Activated CD8-positive, alpha-beta T cell treated with anti-CD3 and anti-CD28 coated beads, Interleukin-2, amount 10 ng/mL, durations not matched to agents 7 days and 5 days (primary cell): ENCODE measurements at regions not wholly inside any gene's neighbourhood (a gene's known extent, or its start where the extent isn't known, plus 50 kb on each side); places are given as distances from the start of the nearest gene placed in this dataset.

Experiments
- ATAC-seq: fragments of 150-1000 bp; cut with Tn5 transposase; one replicate; pipeline ENCODE4 v1.10.0; 2021; ENCODE audit warnings: moderate library complexity
- CTCF ChIA-PET: fragments of 350-600 bp; sonication (Branson Sonifier 250); formaldehyde crosslinking; loops from one replicate; lab custom pipeline; 2021; ENCODE audit warnings: antibody characterized with exemption; lab: Charles Lee
- POLR2A ChIA-PET: fragments of 350-600 bp; sonication (Branson Sonifier 250); formaldehyde crosslinking; loops from one replicate; lab custom pipeline; 2021; ENCODE audit warnings: antibody characterized with exemption; lab: Charles Lee
- DNase-seq: peaks from one replicate; pipeline ENCODE4 v3.0.0-alpha.2; 2020
- H3K27ac Mint-ChIP-seq: one replicate; pipeline ENCODE4 v1.8.0; 2021; ENCODE audit warnings: mild to moderate bottlenecking, mixed read lengths
- H3K27me3 Mint-ChIP-seq: one replicate; pipeline ENCODE4 v1.8.0; 2021; ENCODE audit warnings: low read depth, mixed read lengths
- H3K36me3 Mint-ChIP-seq: one replicate; pipeline ENCODE4 v1.8.0; 2021; ENCODE audit warnings: low read depth, mixed read lengths
- H3K4me1 Mint-ChIP-seq: one replicate; pipeline ENCODE4 v1.8.0; 2021; ENCODE audit warnings: low read depth, mixed read lengths
- H3K4me3 Mint-ChIP-seq: one replicate; pipeline ENCODE4 v1.8.0; 2021; ENCODE audit warnings: mild to moderate bottlenecking, mixed read lengths
- H3K9me3 Mint-ChIP-seq: one replicate; pipeline ENCODE4 v1.8.0; 2022; ENCODE audit warnings: mixed read lengths; ENCODE audit not compliant: insufficient read depth

DNA sequence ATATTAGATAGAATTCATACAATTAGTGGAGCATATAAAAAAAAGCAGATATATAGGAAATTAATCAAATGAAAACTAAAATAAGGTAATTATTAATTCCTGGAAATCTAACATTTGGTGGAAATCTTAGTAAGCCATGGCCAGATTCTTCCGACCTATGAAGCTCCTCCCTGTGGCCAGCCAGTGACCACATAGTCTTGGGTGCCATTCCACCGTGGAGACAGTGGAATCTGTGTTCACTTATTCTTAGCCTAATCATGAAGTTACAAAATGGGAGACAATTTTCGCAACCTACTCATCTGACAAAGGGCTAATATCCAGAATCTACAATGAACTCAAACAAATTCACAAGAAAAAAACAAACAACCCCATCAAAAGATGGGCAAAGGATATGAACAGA lies 241.9 kb upstream of the FLRT2 start:
- ChIA-PET POLR2A (no interaction called here), CTCF (no interaction called here)
- no peak overlapping the region for H3K27ac Mint-ChIP-seq
- H3K4me3 Mint-ChIP-seq = no peak overlapping the region
- H3K27me3 Mint-ChIP-seq = no peaks in the 10 kb centered on the region
- DNase-seq (no peak), ATAC-seq (no peak)
- H3K9me3 Mint-ChIP-seq = peaks cover 5% of the 10 kb centered on the region
- no peaks in the 10 kb centered on the region for H3K36me3 Mint-ChIP-seq
- H3K4me1 Mint-ChIP-seq = no peaks in the 10 kb centered on the region

- no peak overlapping the region for H3K27ac Mint-ChIP-seq
- ATAC-seq = no peak
- H3K27me3 Mint-ChIP-seq = no peaks in the 10 kb centered on the region
- no peaks in the 10 kb centered on the region for H3K4me1 Mint-ChIP-seq
- no peaks in the 10 kb centered on the region for H3K36me3 Mint-ChIP-seq
- peaks cover 5% of the 10 kb centered on the region for H3K9me3 Mint-ChIP-seq
- CTCF ChIA-PET = no interaction called here
- POLR2A ChIA-PET = no interaction called here
- no peak for DNase-seq
- no peak overlapping the region for H3K4me3 Mint-ChIP-seq
These were observed 238.2 kb upstream of the FLRT2 start for GRCh38 chr14:85291731-85292130.

- no peak for DNase-seq
- H3K27ac Mint-ChIP-seq = no peak overlapping the region
- no peak for ATAC-seq
- no peaks in the 10 kb centered on the region for H3K9me3 Mint-ChIP-seq
- no peaks in the 10 kb centered on the region for H3K27me3 Mint-ChIP-seq
- ChIA-PET CTCF (no interaction called here), POLR2A (no interaction called here)
- H3K4me1 Mint-ChIP-seq = no peaks in the 10 kb centered on the region
- no peaks in the 10 kb centered on the region for H3K36me3 Mint-ChIP-seq
- no peak overlapping the region for H3K4me3 Mint-ChIP-seq
These were observed 236.2 kb upstream of the FLRT2 start for GRCh38 chr14:85293612-85294234.

GRCh38 chr14:85295318-85295717 lies 234.6 kb upstream of the FLRT2 start:
- ATAC-seq = no peak
- CTCF ChIA-PET = no interaction called here
- Mint-ChIP-seq H3K4me1 (no peaks in the 10 kb centered on the region), H3K36me3 (no peaks in the 10 kb centered on the region), H3K9me3 (no peaks in the 10 kb centered on the region), H3K27me3 (no peaks in the 10 kb centered on the region), H3K27ac (no peak overlapping the region), H3K4me3 (no peak overlapping the region)
- DNase-seq = no peak
- POLR2A ChIA-PET = no interaction called here

GRCh38 chr14:85296456-85297210 lies 233.3 kb upstream of the FLRT2 start:
- ChIA-PET POLR2A (no interaction called here), CTCF (no interaction called here)
- no peak overlapping the region for H3K27ac Mint-ChIP-seq
- no peaks in the 10 kb centered on the region for H3K27me3 Mint-ChIP-seq
- H3K36me3 Mint-ChIP-seq = no peaks in the 10 kb centered on the region
- H3K4me3 Mint-ChIP-seq = no peak overlapping the region
- no peaks in the 10 kb centered on the region for H3K9me3 Mint-ChIP-seq
- DNase-seq = no peak
- H3K4me1 Mint-ChIP-seq = no peaks in the 10 kb centered on the region
- no peak for ATAC-seq

DNA sequence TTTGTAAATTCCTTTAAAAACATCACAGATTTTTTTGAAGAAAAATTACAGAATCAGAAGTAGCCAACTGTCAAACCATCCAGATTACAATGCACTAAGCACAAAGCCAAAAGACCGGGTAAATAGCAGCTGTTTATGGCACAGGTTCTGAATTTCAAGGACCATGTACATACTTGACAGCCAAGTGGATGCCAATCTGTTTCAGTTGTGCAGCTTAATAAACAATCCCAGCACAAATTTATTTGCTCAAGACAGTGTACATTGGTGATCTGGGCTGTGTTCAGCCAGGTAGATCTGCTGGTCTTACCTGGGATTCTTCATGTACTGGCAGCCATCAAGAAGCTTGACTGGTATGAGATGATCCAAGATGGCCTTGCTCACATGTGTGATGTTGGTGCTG lies 229.8 kb upstream of the FLRT2 start:
- Mint-ChIP-seq H3K36me3 (no peaks in the 10 kb centered on the region), H3K4me1 (no peaks in the 10 kb centered on the region), H3K27ac (no peak overlapping the region), H3K4me3 (no peak overlapping the region), H3K9me3 (no peaks in the 10 kb centered on the region), H3K27me3 (no peaks in the 10 kb centered on the region)
- ChIA-PET POLR2A (no interaction called here), CTCF (no interaction called here)
- DNase-seq = no peak
- ATAC-seq = no peak

GRCh38 chr14:85301506-85301905 lies 228.4 kb upstream of the FLRT2 start:
- DNase-seq = no peak
- no peak overlapping the region for H3K4me3 Mint-ChIP-seq
- H3K4me1 Mint-ChIP-seq = no peaks in the 10 kb centered on the region
- no peak for ATAC-seq
- H3K27me3 Mint-ChIP-seq = no peaks in the 10 kb centered on the region
- H3K27ac Mint-ChIP-seq = no peak overlapping the region
- ChIA-PET CTCF (no interaction called here), POLR2A (no interaction called here)
- no peaks in the 10 kb centered on the region for H3K36me3 Mint-ChIP-seq
- no peaks in the 10 kb centered on the region for H3K9me3 Mint-ChIP-seq

- H3K9me3 Mint-ChIP-seq = no peaks in the 10 kb centered on the region
- CTCF ChIA-PET = no interaction called here
- POLR2A ChIA-PET = no interaction called here
These were observed 223.9 kb upstream of the FLRT2 start for GRCh38 chr14:85306024-85306423.

DNA sequence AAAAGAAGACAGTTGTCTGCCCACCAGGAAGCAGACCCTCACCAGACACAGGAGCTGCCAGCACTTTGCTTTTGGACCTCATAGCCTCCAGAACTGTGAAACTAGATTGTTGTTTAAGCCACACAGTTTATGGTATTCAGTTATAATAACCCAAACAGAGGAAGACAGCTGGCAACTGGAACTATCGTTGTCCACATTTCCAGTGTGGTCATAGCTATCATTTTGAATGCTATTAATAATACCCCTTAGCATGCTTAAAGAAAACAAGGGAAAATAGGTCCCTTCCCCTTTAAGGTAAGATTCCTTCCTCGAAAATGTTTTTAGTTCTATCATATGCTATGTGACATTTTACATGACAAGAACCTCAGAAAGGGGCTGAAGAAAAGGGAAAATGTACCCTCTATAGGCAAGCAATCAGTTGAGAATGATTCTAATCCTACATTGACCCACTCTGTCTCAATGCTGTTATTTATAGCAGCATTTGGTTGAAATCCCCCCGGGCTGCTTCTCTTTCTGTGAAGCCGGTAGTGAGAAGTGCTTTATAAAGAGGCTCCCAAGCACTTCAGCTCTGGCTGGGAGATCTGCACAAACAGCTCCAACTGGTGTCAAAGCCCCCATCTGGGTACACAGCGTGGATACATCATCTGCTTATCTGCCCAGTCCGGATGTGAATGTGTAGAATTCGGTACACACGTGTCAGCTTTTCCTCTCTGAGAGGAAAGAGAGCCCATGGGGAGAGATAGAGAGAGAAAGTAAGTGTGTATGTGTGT lies 221.2 kb upstream of the FLRT2 start:
- Mint-ChIP-seq H3K4me1 (no peaks in the 10 kb centered on the region), H3K4me3 (no peak overlapping the region), H3K9me3 (no peaks in the 10 kb centered on the region), H3K36me3 (no peaks in the 10 kb centered on the region), H3K27me3 (no peaks in the 10 kb centered on the region), H3K27ac (no peak overlapping the region)
- DNase-seq (no peak), ATAC-seq (no peak)
- ChIA-PET CTCF (no interaction called here), POLR2A (no interaction called here)

More at GRCh38 chr14:85306024-85306423, 223.9 kb upstream of the FLRT2 start:
- DNase-seq (no peak), ATAC-seq (no peak)
- H3K27me3 Mint-ChIP-seq = no peaks in the 10 kb centered on the region
- no peak overlapping the region for H3K4me3 Mint-ChIP-seq
- H3K36me3 Mint-ChIP-seq = no peaks in the 10 kb centered on the region
- H3K4me1 Mint-ChIP-seq = no peaks in the 10 kb centered on the region
- H3K27ac Mint-ChIP-seq = no peak overlapping the region

DNA sequence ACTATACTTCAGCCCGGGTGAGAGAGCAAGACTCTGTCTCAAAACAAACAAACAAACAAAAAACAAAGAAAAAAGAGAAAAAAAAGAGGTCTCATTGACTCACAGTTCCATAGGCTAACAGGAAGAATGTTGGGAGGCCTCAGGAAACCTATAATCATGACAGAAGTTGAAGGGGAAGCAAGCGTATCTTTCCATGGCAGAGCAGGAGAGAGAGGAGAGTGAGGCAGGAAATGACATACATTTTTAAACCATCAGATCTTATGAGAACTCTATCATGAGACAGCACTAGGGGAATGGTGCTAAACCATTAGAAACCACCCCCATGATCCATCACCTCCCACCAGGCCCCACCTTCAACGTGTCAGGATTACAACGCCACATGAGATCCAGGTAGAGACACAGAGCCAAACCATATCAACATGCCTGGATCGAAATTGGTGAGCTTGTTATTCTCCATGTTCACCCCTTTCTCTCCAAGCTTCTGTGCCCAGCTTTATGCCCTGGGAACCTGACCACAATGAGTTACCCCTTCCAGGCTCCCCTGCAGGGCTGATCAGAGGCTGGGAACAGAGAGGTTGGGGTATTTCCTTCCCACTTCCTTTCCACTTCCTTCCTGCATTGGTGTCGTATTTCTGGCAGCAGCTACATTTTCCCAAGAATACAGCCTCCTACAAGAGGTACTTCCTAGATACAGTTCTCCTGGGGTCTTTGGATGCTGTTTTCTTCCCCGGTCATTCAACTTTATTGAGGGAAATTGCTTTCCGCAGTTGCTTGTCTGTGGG lies 219.3 kb upstream of the FLRT2 start:
- H3K4me3 Mint-ChIP-seq = no peak overlapping the region
- H3K9me3 Mint-ChIP-seq = no peaks in the 10 kb centered on the region
- H3K4me1 Mint-ChIP-seq = no peaks in the 10 kb centered on the region
- no peaks in the 10 kb centered on the region for H3K36me3 Mint-ChIP-seq
- H3K27me3 Mint-ChIP-seq = no peaks in the 10 kb centered on the region
- CTCF ChIA-PET = no interaction called here
- no peak for DNase-seq
- no peak overlapping the region for H3K27ac Mint-ChIP-seq
- POLR2A ChIA-PET = no interaction called here
- ATAC-seq = no peak

DNA sequence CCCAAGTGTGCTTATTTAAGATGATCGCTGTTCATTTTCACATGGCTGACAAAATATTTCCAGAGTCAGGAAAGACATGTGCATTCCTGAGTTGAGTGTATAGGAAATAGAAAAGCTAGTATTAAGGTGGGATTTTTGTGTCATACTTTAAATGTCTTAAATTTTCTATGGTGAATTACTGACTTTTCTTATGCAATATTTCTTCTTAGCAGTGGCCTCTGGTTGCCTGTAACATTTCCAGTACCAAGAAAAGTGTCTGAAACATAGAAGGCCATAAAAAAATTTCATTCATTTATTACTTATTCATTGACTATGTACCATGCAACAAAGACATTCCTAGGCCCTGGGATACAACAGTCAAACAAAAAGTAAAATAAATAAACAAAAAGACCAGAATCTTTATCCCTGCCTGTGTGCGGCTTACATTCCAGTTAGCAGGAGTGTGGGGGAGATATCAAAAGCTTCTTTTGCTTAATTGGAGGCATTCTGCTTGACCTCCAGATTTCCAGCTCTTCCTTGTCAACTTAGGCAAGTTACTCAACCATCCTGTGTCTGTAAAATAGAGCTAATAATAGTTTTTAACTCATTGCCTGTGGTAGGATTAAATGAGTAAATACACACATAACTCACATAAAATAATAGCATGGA lies 216.3 kb upstream of the FLRT2 start:
- no peak overlapping the region for H3K27ac Mint-ChIP-seq
- H3K4me1 Mint-ChIP-seq = no peaks in the 10 kb centered on the region
- ATAC-seq (no peak), DNase-seq (no peak)
- ChIA-PET CTCF (no interaction called here), POLR2A (no interaction called here)
- no peaks in the 10 kb centered on the region for H3K36me3 Mint-ChIP-seq
- no peak overlapping the region for H3K4me3 Mint-ChIP-seq
- no peaks in the 10 kb centered on the region for H3K27me3 Mint-ChIP-seq
- H3K9me3 Mint-ChIP-seq = no peaks in the 10 kb centered on the region
